ENCODE measurements at regions not wholly inside any gene's neighbourhood (a gene's known extent, or its start where the extent isn't known, plus 50 kb on each side); places are given as distances from the start of the nearest gene placed in this dataset.

GRCh38 chr1:220982686-220983085 is 103.4 kb downstream of the HLX start:
- DNase-seq (ENCODE audit: low spot score), result no peak

- DNase-seq (ENCODE audit: low spot score), result no peak
Measured at GRCh38 chr1:220983877-220984635, 104.8 kb downstream of the HLX start.

GRCh38 chr1:220990427-220991339 is 111.4 kb downstream of the HLX start:
- no peak for DNase-seq (ENCODE audit: low spot score)

- DNase-seq (ENCODE audit: low spot score), result no peak
Measured at GRCh38 chr1:220991506-220991905, 112.3 kb downstream of the HLX start.

GRCh38 chr1:220991959-220992704 is 112.9 kb downstream of the HLX start:
- DNase-seq (ENCODE audit: low spot score), result no peak

- DNase-seq (ENCODE audit: low spot score), result no peak
Measured at GRCh38 chr1:220992705-220993052, 113.4 kb downstream of the HLX start.

- no peak for DNase-seq (ENCODE audit: low spot score)
Measured at GRCh38 chr1:220994671-220995070, 115.4 kb downstream of the HLX start.

- no peak for DNase-seq (ENCODE audit: low spot score)
Measured at GRCh38 chr1:220997791-220998190, 118.5 kb downstream of the HLX start.

GRCh38 chr1:220999872-221000863 is 120.9 kb downstream of the HLX start:
- DNase-seq (ENCODE audit: low spot score), result peak; percentile 57

GRCh38 chr1:221001167-221001566 is 121.9 kb downstream of the HLX start:
- DNase-seq (ENCODE audit: low spot score), result no peak

GRCh38 chr1:221002601-221003000 is 123.4 kb downstream of the HLX start:
- no peak for DNase-seq (ENCODE audit: low spot score)

- no peak for DNase-seq (ENCODE audit: low spot score)
Measured at GRCh38 chr1:221011145-221011544, 131.9 kb downstream of the HLX start.

GRCh38 chr1:221012120-221012519 is 132.9 kb downstream of the HLX start:
- DNase-seq (ENCODE audit: low spot score), result no peak

- DNase-seq (ENCODE audit: low spot score), result no peak
Measured at GRCh38 chr1:221013691-221014660, 134.7 kb downstream of the HLX start.

GRCh38 chr1:221015159-221015790 is 136.0 kb downstream of the HLX start:
- no peak for DNase-seq (ENCODE audit: low spot score)

- no peak for DNase-seq (ENCODE audit: low spot score)
Measured at GRCh38 chr1:221016751-221017150, 137.5 kb downstream of the HLX start.

GRCh38 chr1:221018414-221018813 is 139.2 kb downstream of the HLX start:
- DNase-seq (ENCODE audit: low spot score), result no peak

- no peak for DNase-seq (ENCODE audit: low spot score)
Measured at GRCh38 chr1:221022331-221022730, 143.1 kb downstream of the HLX start.

GRCh38 chr1:221023482-221023881 is 144.2 kb downstream of the HLX start:
- no peak for DNase-seq (ENCODE audit: low spot score)

- DNase-seq (ENCODE audit: low spot score), result no peak
Measured at GRCh38 chr1:221025501-221025900, 146.3 kb downstream of the HLX start.
